Inflammatory macrophage treated with lipopolysaccharide for 4 hours (primary cell): ENCODE measurements at regions not wholly inside any gene's neighbourhood (a gene's known extent, or its start where the extent isn't known, plus 50 kb on each side); places are given as distances from the start of the nearest gene placed in this dataset.

Source experiments
- DNase-seq: peaks from one replicate; pipeline ENCODE4 v3.0.0-alpha.2; 2020

GRCh38 chr11:25901415-25901814 is 430.5 kb upstream of the ANO3 start:
- DNase-seq, result no peak

- DNase-seq, result no peak
These were observed 429.5 kb upstream of the ANO3 start for GRCh38 chr11:25902476-25902875.

GRCh38 chr11:25908726-25909125 is 423.2 kb upstream of the ANO3 start:
- DNase-seq, result no peak

GRCh38 chr11:25910086-25910485 is 421.8 kb upstream of the ANO3 start:
- no peak for DNase-seq

DNA sequence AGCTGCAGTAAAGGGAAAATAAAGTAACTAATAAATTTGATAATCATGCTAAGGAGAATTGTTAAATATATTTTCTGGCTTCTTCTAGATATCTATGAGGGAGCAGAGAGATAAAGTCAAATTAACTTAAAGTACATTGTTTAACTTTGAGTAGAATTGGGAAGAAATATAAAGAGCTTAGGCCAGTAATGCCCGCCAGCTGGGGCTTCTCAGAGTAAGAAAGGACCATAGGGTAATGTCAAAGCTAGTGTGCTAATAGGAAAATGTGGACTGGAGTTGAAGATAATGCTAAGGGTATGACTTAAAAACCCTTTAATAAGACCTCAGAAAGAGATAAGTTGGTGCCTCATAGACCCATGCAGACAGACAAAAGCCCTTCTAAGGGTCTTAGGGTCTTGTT is 411.6 kb upstream of the ANO3 start:
- DNase-seq, result no peak

DNA sequence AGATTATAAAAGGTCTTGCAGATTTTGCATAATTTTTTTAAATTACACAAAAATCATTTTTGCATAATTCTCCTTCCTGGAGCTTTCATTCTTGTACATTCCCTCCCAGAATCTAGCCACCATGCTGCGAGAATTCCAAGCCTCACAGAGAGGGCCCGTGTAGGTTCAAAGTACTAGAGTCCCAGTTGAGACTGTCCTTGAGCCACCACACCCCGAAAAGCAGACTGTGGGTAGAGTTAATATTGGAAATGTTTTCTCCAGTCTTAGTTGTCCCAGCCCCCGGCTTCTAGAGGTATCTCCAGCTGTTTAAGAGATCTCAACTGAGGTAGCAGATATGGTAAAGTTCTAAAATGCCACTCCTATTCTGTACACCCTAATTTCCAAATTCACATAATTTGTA is 407.3 kb upstream of the ANO3 start:
- DNase-seq, result no peak

DNA sequence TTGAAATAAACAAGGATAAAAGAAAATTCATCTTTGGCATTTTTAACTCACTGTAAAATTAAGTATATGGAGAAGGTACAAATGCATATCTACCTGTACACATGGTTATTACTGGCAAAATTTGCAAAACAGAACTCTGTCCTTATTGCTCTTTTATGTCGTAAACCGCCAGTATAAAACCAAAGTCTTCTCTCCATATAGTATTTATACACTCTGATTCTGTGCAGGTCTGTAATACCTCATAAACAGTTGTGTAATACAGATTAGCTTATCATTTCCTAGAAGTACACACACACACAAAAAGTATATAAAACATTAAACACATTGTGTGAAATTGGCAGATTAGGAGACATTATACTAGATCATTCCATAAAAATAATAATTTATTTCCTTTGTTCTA is 406.6 kb upstream of the ANO3 start:
- no peak for DNase-seq

- no peak for DNase-seq
These were observed 404.4 kb upstream of the ANO3 start for GRCh38 chr11:25927411-25927953.

DNA sequence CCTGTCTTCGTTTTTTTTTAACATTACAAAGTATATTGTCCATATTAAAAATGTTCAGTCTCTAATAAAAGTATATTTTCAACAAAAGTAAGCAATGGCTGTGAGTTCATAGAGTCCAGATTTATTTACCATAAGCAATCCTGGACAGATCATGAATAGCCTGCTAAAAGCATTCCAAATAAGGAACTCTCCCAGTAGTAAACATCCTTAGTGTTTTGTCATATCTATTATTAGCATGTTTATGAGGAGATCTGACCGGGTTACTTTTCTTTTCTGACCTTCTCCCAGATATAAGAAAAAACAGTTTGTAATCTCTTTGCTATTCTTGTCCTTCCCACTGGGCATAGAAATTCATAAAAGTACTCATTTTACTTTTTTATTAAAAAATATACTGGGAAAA is 403.9 kb upstream of the ANO3 start:
- DNase-seq, result no peak

DNA sequence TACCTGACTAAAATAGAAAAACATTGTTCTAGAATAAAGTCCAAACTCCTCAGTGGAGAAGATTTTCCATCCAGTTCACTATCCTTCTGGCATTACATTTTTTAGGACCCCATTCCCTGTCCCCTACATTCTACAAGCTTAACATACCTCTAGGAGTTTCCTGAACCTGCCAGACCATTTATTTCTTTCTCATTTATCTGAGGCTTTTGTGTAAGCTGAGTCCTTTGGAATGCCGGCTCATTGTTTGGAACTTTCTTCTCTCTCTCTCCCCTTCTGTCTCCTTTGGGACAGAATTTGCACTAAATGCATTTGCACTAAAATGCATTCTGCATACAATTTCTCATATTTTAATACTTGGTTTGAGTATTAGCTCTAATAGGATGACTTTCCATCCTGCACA is 393.0 kb upstream of the ANO3 start:
- no peak for DNase-seq

- no peak for DNase-seq
These were observed 392.2 kb upstream of the ANO3 start for GRCh38 chr11:25939691-25940090.

DNA sequence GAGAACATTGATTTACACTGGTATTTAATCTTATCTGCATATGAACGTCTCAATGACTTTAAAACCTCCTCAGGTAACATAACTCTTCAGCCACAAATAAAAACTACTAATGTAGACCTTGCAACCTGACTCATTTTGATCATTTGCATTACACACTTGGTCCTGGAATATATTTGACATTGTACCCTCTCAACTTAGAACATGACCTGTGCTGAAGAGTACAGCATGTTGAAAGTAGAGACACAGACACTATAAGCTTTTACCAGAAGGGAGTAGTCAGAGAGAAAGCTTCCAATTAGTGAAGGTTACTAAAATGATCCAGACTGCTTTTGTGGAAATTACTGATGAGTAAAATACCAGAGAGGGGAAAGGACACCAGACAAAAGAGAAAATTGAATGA is 390.6 kb upstream of the ANO3 start:
- DNase-seq, result no peak

GRCh38 chr11:25943031-25943430 is 388.9 kb upstream of the ANO3 start:
- DNase-seq, result no peak

GRCh38 chr11:25943777-25944661 is 387.9 kb upstream of the ANO3 start:
- DNase-seq, result no peak

- DNase-seq, result no peak
These were observed 382.0 kb upstream of the ANO3 start for GRCh38 chr11:25949918-25950317.

- no peak for DNase-seq
These were observed 378.9 kb upstream of the ANO3 start for GRCh38 chr11:25953006-25953405.

DNA sequence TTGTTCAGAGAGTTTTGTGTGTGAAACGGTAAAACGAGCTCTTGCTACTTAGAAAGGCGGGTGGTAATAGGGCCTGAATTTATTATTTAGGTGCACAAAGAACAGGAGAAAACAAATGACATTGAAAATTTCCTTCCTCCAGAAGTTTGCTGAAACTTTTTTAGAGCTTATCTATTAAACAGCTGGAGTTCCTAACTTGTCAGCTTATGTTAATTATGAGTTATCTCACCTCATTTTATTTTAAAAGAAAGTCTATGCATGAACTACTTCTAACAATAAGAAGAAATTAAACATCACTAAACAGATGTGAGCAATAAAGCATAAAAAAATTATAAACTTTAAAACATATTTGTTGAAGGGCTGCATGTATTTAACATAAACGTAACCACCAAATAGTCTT is 373.9 kb upstream of the ANO3 start:
- DNase-seq, result no peak

DNA sequence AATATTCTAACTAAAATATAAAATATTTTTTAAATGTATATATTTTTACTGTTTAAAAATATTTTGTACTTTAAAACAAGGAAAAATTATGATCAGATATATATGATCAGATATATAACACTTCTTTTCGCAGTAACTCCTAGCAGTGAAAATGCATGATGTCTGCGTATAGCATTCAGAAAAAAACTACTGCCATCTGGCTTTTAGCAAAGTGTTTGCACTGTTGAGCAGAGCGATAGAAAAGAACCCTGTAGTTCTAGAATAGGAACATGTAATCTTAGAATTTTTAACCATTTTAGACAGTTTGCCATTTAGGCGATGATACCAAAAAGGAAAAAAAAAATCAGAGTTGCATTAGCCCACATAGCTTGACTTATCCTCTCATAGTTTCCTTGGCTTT is 370.4 kb upstream of the ANO3 start:
- DNase-seq, result no peak

DNA sequence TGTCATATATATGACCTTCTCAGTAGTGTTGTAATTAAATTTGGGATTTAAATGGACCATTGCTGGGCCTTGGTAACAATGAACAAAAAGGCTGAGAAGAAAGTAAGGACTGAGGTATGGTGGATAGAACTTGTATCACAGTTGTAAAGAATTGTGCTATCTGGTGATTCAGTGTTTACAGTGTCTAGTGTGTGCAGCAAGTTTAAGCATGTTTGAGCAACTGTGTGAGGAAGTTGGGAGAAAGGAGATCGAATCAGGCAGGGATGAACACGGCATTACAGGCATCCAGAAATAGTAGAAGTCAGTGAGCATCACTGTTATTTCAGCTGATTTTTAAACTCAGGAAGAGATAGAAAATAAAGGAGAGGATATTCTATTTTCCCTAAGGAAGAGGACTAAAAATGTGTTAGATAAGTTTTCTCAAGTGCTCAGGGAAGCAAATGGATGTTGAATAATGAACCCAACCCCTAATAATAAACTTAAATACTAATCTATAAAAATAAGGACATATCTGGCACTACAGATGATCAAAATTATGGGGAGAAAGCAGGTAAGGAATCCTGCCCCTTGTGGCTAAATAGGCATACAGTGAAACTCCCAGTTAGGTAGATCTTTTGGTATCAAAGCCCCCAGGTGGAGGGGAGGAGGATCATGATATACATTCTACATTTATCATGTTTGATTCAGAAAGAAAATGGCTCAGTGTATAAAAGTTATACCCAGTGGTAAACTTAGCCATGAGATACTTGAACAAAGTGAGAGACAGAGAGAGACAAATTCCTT is 361.0 kb upstream of the ANO3 start:
- no peak for DNase-seq

GRCh38 chr11:25980091-25980490 is 351.8 kb upstream of the ANO3 start:
- no peak for DNase-seq

DNA sequence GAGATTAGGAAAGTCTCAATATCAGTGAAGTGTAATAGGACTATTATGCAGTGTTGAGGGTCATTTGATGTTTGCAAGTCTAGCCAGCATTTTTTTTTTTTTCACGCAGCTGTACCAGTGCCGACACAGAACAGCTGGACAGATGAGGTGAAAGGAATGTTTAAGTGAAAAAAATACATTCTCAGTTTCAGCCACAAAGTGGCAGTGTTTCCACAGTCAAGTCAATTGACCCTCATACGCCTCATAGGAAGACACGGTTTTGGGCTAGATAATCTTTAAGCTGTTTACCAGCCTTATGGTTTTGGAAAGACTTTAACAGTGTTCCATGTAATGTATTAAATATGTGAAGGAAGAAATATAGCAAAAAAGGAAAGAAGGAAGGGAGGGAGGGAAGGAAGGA is 349.9 kb upstream of the ANO3 start:
- DNase-seq, result no peak

- no peak for DNase-seq
These were observed 348.6 kb upstream of the ANO3 start for GRCh38 chr11:25983280-25983679.

DNA sequence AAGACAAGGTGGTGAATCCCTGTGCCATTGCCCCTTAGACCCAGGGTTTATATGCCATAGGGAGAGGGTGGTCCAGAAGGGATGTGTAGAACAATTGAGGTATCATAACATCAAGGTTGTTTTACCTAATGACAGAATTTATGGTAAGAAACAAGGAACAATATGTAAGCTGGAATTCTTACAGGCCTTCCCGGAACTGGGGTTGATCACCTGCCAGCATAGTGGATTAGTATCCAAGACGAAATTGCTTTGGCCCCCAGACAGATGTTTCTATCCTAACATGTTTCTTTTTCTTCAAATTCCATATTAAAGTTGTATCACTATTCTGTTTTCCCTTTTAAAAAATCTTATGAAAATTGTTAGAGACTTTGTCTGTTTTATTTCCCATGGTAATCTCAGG is 343.8 kb upstream of the ANO3 start:
- no peak for DNase-seq

DNA sequence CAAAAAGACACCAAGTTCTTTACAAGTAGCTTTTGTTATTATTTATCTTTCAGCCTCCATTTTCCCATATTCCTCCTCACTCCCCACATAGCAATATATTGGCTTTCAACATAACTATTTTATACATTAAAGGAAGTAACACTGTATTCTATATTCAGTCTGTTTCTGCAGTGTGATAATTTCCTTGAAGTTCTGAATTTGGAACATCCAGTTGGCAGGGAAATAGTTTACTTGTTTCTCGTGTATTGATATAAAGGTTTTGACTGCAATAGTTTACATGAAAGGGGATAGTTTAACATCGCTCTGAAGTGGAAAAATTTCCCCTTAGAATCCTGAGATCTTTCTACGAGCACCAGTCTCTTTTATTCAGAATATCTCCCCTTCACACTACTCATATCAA is 341.5 kb upstream of the ANO3 start:
- DNase-seq, result no peak
